GM13977 (cell line): ENCODE measurements at regions not wholly inside any gene's neighbourhood (a gene's known extent, or its start where the extent isn't known, plus 50 kb on each side); places are given as distances from the start of the nearest gene placed in this dataset.
"Not testable (repeated sequence)": the region's sequence is repeated elsewhere in the genome, so short reads cannot be mapped to it uniquely, and the experiment has no call there.

ENCODE experiments used
- DNase-seq: peaks from one replicate; pipeline ENCODE4 v3.0.0; 2012; ENCODE audit warnings: low spot score
- in situ Hi-C: fragments of 300-500 bp; cut with MboI; formaldehyde crosslinking; loops from one replicate; pipeline ENCODE4 v1.12.0; 2022; ENCODE audit warnings: low sequenced_read_pairs, low pct_unique_long_range_greater_than_20kb, mixed read lengths, inconsistent platforms; ENCODE audit not compliant: unreplicated experiment
- TF ChIP-seq, protein P1 (sequence below): IDR thresholded peaks from 2 replicates; pipeline ENCODE4 v1.5.1; 2012; ENCODE audit warnings: mild to moderate bottlenecking, control low read depth; ENCODE audit not compliant: insufficient read depth; ENCODE audit errors: extremely low read depth, missing control alignments

- in situ Hi-C loops, result no loop called here
- TF ChIP-seq, protein P1, sequence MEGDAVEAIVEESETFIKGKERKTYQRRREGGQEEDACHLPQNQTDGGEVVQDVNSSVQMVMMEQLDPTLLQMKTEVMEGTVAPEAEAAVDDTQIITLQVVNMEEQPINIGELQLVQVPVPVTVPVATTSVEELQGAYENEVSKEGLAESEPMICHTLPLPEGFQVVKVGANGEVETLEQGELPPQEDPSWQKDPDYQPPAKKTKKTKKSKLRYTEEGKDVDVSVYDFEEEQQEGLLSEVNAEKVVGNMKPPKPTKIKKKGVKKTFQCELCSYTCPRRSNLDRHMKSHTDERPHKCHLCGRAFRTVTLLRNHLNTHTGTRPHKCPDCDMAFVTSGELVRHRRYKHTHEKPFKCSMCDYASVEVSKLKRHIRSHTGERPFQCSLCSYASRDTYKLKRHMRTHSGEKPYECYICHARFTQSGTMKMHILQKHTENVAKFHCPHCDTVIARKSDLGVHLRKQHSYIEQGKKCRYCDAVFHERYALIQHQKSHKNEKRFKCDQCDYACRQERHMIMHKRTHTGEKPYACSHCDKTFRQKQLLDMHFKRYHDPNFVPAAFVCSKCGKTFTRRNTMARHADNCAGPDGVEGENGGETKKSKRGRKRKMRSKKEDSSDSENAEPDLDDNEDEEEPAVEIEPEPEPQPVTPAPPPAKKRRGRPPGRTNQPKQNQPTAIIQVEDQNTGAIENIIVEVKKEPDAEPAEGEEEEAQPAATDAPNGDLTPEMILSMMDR, result no peak
- DNase-seq, result no peak
Observed at GRCh38 chr6:18654821-18655220, 267.7 kb downstream of the RNF144B start.

- TF ChIP-seq, protein P1, result no peak
- DNase-seq, result no peak
- in situ Hi-C loops, result no loop called here
Observed at GRCh38 chr6:18656506-18656905, 269.4 kb downstream of the RNF144B start.

DNA sequence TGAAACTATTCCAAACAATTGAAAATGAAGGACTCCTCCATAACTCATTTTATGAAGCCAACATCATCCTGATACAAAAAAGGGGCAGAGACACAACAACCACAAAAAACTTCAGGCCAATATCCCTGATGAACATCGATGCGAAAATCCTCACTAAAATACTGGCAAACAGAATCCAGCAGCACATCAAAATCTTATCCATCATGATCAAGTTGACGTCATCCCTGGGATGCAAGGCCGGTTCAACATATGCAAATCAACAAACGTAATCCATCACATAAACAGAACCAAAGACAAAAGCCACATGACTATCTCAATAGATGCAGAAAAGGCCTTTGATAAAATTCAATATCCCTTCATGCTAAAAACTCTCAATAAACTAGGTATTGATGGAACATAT lies 272.8 kb downstream of the RNF144B start:
- in situ Hi-C loops, result not testable (repeated sequence)

DNA sequence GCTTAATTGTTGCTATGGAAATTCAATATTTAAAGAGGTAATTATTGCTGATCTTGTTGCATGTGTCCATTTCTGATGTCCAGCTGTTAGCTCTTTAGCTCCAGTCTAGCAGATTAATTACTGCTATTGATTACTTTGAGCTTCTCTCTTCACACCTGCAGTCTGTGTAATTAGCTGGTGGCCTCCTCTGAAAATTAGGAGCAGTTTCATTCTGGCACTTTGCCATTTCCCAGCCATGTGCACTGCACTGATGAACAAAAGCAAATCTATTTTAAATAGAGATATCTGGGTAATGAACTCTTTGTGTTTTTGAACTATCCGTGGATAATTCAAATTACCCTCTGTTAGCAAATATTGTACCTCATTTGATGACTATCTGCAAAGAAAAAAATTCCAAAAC lies 275.9 kb downstream of the RNF144B start:
- TF ChIP-seq, protein P1, result no peak
- DNase-seq, result no peak
- in situ Hi-C loops, result no loop called here

More for the DNA sequence above, 272.8 kb downstream of the RNF144B start:
- DNase-seq, result not testable (repeated sequence)

- no peak for DNase-seq
- in situ Hi-C loops, result no loop called here
- TF ChIP-seq, protein P1, result no peak
Observed at GRCh38 chr6:18664401-18664800, 277.3 kb downstream of the RNF144B start.

- in situ Hi-C loops, result no loop called here
- TF ChIP-seq, protein P1, result no peak
- no peak for DNase-seq
Observed at GRCh38 chr6:18667612-18668011, 280.5 kb downstream of the RNF144B start.

DNA sequence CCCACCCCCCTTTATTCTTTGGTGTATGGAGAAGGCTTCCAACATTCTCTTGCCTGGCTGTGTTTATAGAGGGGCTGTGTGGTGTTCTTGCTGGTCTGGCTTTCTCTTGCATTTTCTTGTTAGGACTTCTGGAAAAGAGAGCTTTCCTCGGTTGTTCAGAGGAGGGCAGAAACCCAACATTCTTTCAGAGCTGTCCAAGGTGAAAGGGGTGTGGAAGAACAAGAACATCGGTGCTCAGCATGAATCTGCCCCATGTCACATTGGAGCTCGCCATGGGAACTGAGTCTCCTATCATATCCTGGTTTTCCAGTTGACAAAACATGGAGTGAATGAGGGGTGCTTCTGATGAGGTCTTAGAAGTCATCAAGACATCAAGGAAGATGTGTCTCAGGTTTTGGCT lies 281.8 kb downstream of the RNF144B start:
- in situ Hi-C loops, result no loop called here
- no peak for DNase-seq

More for the DNA sequence above, 281.8 kb downstream of the RNF144B start:
- TF ChIP-seq, protein P1, result no peak
